ENCODE measurements at regions not wholly inside any gene's neighbourhood (a gene's known extent, or its start where the extent isn't known, plus 50 kb on each side); places are given as distances from the start of the nearest gene placed in this dataset.

DNA sequence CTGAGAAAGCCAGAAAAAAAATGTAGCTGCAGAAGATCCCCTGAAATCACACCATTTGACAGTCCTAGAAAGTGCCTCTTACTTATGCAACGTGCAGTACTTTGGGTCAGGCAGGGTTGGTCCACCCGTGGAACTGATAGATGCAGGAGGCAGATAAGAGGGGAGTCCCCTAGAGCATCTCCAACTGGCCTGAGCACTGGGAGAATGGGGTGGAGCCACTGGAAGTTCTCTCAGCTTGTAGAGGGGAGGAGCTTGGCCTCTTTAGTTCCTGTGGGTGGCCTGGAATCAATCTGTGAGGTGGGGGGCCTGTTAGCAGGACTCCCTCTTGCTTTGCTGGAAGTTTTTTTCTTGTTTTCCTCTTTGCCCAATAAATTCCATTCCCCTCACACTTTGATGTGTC is 335.7 kb upstream of the NCAM2 start:
- intact Hi-C loops (cut with DNase I) = no loop called here

DNA sequence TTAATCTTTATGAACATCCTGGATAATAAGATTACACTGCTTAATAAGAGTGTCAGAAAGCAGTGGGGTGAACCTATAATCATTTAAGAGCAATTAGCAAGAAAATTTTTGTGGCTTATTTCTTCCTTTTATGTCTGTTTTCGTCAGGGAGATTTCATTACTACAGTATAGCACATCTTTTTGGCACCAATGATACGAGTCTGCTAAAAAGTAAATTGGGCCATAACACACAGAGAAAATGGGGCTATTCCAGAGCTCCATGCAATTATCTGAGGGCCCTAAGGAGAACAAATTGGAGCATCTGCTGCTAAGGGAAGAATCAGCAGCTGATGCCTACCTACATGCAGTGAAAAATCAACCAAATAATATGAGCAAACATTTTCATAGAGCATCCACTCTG is 330.3 kb upstream of the NCAM2 start:
- 79 to 83% methylated on average over 2 of the region's 2 CpGs for WGBS, 2 donors
- Histone ChIP-seq H3K4me3 (no peak overlapping the region), H3K27me3 (no peaks in the 10 kb centered on the region), H3K27ac (no peak overlapping the region), H3K36me3 (no peaks in the 10 kb centered on the region), H3K4me1 (no peaks in the 10 kb centered on the region), H3K9me3 (peaks cover 0 to 4% (median 0%) of the 10 kb centered on the region in 4 donors)
- DNase-seq = no peak
- intact Hi-C loops (cut with DNase I) = no loop called here
- TF ChIP-seq EP300 (IDR thresholded peaks at IDR 0.05) (no peak), POLR2AphosphoS5 (IDR thresholded peaks at IDR 0.05) (no peak), POLR2A (IDR thresholded peaks at IDR 0.05) (no peak)
- TF ChIP-seq, protein P1, sequence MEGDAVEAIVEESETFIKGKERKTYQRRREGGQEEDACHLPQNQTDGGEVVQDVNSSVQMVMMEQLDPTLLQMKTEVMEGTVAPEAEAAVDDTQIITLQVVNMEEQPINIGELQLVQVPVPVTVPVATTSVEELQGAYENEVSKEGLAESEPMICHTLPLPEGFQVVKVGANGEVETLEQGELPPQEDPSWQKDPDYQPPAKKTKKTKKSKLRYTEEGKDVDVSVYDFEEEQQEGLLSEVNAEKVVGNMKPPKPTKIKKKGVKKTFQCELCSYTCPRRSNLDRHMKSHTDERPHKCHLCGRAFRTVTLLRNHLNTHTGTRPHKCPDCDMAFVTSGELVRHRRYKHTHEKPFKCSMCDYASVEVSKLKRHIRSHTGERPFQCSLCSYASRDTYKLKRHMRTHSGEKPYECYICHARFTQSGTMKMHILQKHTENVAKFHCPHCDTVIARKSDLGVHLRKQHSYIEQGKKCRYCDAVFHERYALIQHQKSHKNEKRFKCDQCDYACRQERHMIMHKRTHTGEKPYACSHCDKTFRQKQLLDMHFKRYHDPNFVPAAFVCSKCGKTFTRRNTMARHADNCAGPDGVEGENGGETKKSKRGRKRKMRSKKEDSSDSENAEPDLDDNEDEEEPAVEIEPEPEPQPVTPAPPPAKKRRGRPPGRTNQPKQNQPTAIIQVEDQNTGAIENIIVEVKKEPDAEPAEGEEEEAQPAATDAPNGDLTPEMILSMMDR (IDR thresholded peaks at IDR 0.05) = no peak

More for the DNA sequence above, 335.7 kb upstream of the NCAM2 start:
- TF ChIP-seq, protein P1 (IDR thresholded peaks at IDR 0.05) = no peak
- TF ChIP-seq EP300 (IDR thresholded peaks at IDR 0.05) (no peak), POLR2AphosphoS5 (IDR thresholded peaks at IDR 0.05) (no peak), POLR2A (IDR thresholded peaks at IDR 0.05) (no peak)
- no peak for DNase-seq
- whole genome bisulfite sequencing, 2 donors = 59 to 82% methylated on average over 2 of the region's 2 CpGs
- peaks cover 0 to 4% (median 0%) of the 10 kb centered on the region in 4 donors for H3K9me3 ChIP-seq
- H3K36me3 ChIP-seq = no peaks in the 10 kb centered on the region
- no peak overlapping the region for H3K4me3 ChIP-seq
- H3K27ac ChIP-seq = no peak overlapping the region
- no peaks in the 10 kb centered on the region for H3K4me1 ChIP-seq
- H3K27me3 ChIP-seq = no peaks in the 10 kb centered on the region

DNA sequence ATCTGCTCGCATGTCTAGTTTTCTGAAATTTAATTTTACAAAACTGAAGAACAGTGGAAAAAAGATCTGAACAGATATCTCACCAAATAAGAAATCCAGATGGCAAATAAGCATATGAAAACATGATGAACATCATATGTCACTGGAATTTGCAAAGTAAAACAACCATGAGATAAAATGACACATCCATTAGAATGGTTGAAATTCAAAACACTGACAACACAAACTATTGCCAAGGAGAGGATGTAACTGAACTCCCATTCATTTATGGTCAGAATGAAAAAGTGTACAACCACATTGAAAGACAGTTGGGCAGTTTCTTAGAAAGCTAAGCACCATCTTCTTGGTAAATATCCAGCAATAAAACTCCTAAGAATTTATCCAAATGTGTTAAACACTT is 312.7 kb upstream of the NCAM2 start:
- TF ChIP-seq POLR2AphosphoS5 (IDR thresholded peaks at IDR 0.05) = no peak
- TF ChIP-seq EP300 (IDR thresholded peaks at IDR 0.05) = no peak
- TF ChIP-seq, protein P1 (IDR thresholded peaks at IDR 0.05) = no peak
- no peak for TF ChIP-seq POLR2A (IDR thresholded peaks at IDR 0.05)
- no peaks in the 10 kb centered on the region for H3K27me3 ChIP-seq
- no peaks in the 10 kb centered on the region for H3K36me3 ChIP-seq
- no peak for DNase-seq
- H3K4me1 ChIP-seq = peaks cover 0 to 2% (median 0%) of the 10 kb centered on the region in 4 donors
- no peaks in the 10 kb centered on the region for H3K9me3 ChIP-seq
- no peak overlapping the region for H3K27ac ChIP-seq
- WGBS, 2 donors = 90 to 97% methylated on average over 1 of the region's 1 CpG
- intact Hi-C loops (cut with DNase I) = no loop called here
- H3K4me3 ChIP-seq = no peak overlapping the region

DNA sequence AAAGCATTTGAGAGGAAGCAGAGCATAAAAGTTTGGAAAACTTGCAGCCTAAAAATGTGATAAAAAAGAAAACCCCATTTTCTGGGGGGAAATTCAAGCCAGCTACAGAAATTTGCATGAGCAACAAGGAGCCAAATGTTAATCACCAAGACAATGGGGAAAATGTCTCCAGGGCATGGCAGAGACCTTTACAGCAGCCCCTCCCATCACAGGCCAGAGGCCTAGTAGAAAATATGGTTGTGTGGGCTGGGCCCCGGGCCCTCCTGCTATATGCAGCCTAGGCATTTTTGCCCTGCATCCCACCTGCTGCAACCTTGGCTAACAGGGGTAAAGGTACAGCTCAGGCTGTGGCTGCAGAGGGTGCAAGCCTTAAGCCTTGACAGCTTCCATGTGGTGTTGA is 299.6 kb upstream of the NCAM2 start:
- intact Hi-C loops (cut with DNase I) = no loop called here
- Histone ChIP-seq H3K27me3 (no peaks in the 10 kb centered on the region), H3K4me3 (no peak overlapping the region), H3K9me3 (no peaks in the 10 kb centered on the region), H3K36me3 (no peaks in the 10 kb centered on the region), H3K27ac (no peak overlapping the region), H3K4me1 (no peaks in the 10 kb centered on the region)
- TF ChIP-seq EP300 (IDR thresholded peaks at IDR 0.05) (no peak), POLR2AphosphoS5 (IDR thresholded peaks at IDR 0.05) (no peak), POLR2A (IDR thresholded peaks at IDR 0.05) (no peak)
- TF ChIP-seq, protein P1 (IDR thresholded peaks at IDR 0.05) = no peak
- DNase-seq = no peak
- 82 to 84% methylated on average over 1 of the region's 1 CpG for WGBS, 2 donors

DNA sequence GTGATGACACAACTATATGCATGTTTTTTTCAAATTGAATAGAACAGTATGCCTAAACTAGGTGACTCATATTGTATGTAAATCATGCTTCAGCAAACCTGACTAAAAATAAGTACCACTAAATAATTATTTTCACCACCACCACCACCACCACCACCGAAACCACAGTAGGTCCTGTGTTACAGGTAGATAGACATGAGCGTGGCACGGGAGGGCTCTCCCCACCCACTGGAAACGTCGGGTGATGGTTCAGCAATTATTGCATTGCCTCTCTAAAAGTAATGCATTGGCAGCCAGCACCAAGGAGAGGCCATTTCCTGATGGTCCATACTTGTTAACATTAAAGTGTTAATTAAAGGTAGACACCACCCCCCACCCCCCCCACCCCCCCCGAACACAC is 297.0 kb upstream of the NCAM2 start:
- no peak for DNase-seq
- WGBS, 2 donors = 90 to 92% methylated on average over 6 of the region's 6 CpGs
- Histone ChIP-seq H3K4me3 (no peak overlapping the region), H3K9me3 (no peaks in the 10 kb centered on the region), H3K4me1 (no peaks in the 10 kb centered on the region), H3K36me3 (no peaks in the 10 kb centered on the region), H3K27ac (no peak overlapping the region), H3K27me3 (no peaks in the 10 kb centered on the region)
- TF ChIP-seq POLR2AphosphoS5 (IDR thresholded peaks at IDR 0.05) = no peak
- no peak for TF ChIP-seq EP300 (IDR thresholded peaks at IDR 0.05)
- intact Hi-C loops (cut with DNase I) = no loop called here
